OCI-LY3 (cell line): ENCODE measurements at regions not wholly inside any gene's neighbourhood (a gene's known extent, or its start where the extent isn't known, plus 50 kb on each side); places are given as distances from the start of the nearest gene placed in this dataset.

Experiments used
- H2AFZ ChIP-seq: fragments of 200-600, 300-600 bp; shearing (Covaris generic); 2 replicates; pipeline ENCODE4 v1.6.0; 2014; ENCODE audit warnings: antibody characterized with exemption, low read depth, low read length
- H3K27ac ChIP-seq: fragments of 200-600, 300-600 bp; sonication (generic); 2 replicates; pipeline ENCODE4 v1.5.1; 2014; ENCODE audit warnings: mild to moderate bottlenecking, low read length, moderate library complexity, mixed read lengths
- H3K27me3 ChIP-seq: fragments of 200-600, 300-600 bp; sonication (generic); 2 replicates; pipeline ENCODE4 v1.6.1; 2014; ENCODE audit warnings: low read depth, low read length, mixed read lengths
- H3K36me3 ChIP-seq: fragments of 200-600, 300-600 bp; sonication (generic); replicated peaks from 2 replicates; pipeline ENCODE3; 2014; ENCODE audit warnings: low read depth, low read length, mixed read lengths
- H3K4me1 ChIP-seq: fragments of 300-600, 200-600 bp; sonication (generic); 2 replicates; pipeline ENCODE4 v1.6.1; 2014; ENCODE audit warnings: low read length, mixed read lengths
- H3K4me2 ChIP-seq: fragments of 200-600, 300-600 bp; sonication (generic); 2 replicates; pipeline ENCODE4 v1.6.1; 2014; ENCODE audit warnings: low read length, mixed read lengths
- H3K4me3 ChIP-seq: fragments of 300-600, 200-600 bp; sonication (generic); 2 replicates; pipeline ENCODE4 v1.5.1; 2014; ENCODE audit warnings: antibody characterized with exemption, mild to moderate bottlenecking, low read length, moderate library complexity
- H3K79me2 ChIP-seq: fragments of 300-600, 200-600 bp; shearing (Covaris generic); 2 replicates; pipeline ENCODE4 v1.6.1; 2014; ENCODE audit warnings: mild to moderate bottlenecking, low read length, mixed read lengths
- H3K9ac ChIP-seq: fragments of 300-600, 200-600 bp; shearing (Covaris generic); 2 replicates; pipeline ENCODE4 v1.6.0; 2014; ENCODE audit warnings: mild to moderate bottlenecking, low read length, moderate library complexity
- H3K9me3 ChIP-seq: fragments of 200-600, 300-600 bp; shearing (Covaris generic); 2 replicates; pipeline ENCODE4 v1.6.1; 2014; ENCODE audit warnings: low read length, mixed read lengths; ENCODE audit not compliant: insufficient read depth
- H4K20me1 ChIP-seq: fragments of 200-600, 300-600 bp; sonication (generic); 2 replicates; pipeline ENCODE4 v1.6.1; 2016; ENCODE audit warnings: low read length, mixed read lengths; ENCODE audit not compliant: insufficient read depth
- EZH2phosphoT487 ChIP-seq: fragments of 200-600 bp; shearing (Covaris generic); IDR thresholded peaks from 2 replicates; pipeline ENCODE4 v1.6.1; 2018; ENCODE audit warnings: antibody characterized with exemption, mixed run types, low read depth
- TF ChIP-seq, protein P1 (sequence below): fragments of 200-600, 300-600 bp; sonication (generic); IDR thresholded peaks from 2 replicates; pipeline ENCODE4 v1.5.1; 2014; ENCODE audit warnings: antibody characterized with exemption, low read length, low read depth

- Histone ChIP-seq H3K4me2 (no peak overlapping the region), H3K9me3 (no peaks in the 10 kb centered on the region), H3K36me3 (no peaks in the 10 kb centered on the region), H3K9ac (no peak overlapping the region), H3K4me1 (peaks cover 32% of the 10 kb centered on the region), H4K20me1 (no peaks in the 10 kb centered on the region), H3K79me2 (no peaks in the 10 kb centered on the region), H3K27ac (no peak overlapping the region), H3K4me3 (no peak overlapping the region), H3K27me3 (peaks cover 2% of the 10 kb centered on the region; the same call in 1 of the 2 replicates), H2AFZ (no peak overlapping the region)
- TF ChIP-seq, protein P1, sequence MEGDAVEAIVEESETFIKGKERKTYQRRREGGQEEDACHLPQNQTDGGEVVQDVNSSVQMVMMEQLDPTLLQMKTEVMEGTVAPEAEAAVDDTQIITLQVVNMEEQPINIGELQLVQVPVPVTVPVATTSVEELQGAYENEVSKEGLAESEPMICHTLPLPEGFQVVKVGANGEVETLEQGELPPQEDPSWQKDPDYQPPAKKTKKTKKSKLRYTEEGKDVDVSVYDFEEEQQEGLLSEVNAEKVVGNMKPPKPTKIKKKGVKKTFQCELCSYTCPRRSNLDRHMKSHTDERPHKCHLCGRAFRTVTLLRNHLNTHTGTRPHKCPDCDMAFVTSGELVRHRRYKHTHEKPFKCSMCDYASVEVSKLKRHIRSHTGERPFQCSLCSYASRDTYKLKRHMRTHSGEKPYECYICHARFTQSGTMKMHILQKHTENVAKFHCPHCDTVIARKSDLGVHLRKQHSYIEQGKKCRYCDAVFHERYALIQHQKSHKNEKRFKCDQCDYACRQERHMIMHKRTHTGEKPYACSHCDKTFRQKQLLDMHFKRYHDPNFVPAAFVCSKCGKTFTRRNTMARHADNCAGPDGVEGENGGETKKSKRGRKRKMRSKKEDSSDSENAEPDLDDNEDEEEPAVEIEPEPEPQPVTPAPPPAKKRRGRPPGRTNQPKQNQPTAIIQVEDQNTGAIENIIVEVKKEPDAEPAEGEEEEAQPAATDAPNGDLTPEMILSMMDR = no peak
- no peak for TF ChIP-seq EZH2phosphoT487
Observed at GRCh38 chr18:45253973-45254708, 361.1 kb upstream of the SLC14A2 start.

- peaks cover 31% of the 10 kb centered on the region for H3K4me1 ChIP-seq
- no peaks in the 10 kb centered on the region for H3K36me3 ChIP-seq
- no peak overlapping the region for H3K9ac ChIP-seq
- no peaks in the 10 kb centered on the region for H4K20me1 ChIP-seq
- no peak overlapping the region for H3K27ac ChIP-seq
- peaks cover 6% of the 10 kb centered on the region; the same call in 1 of the 2 replicates for H3K27me3 ChIP-seq
- no peak for TF ChIP-seq EZH2phosphoT487
- TF ChIP-seq, protein P1 = no peak
- H3K9me3 ChIP-seq = no peaks in the 10 kb centered on the region
- no peak overlapping the region for H3K4me2 ChIP-seq
- H2AFZ ChIP-seq = no peak overlapping the region
- H3K79me2 ChIP-seq = no peaks in the 10 kb centered on the region
- no peak overlapping the region for H3K4me3 ChIP-seq
Observed at GRCh38 chr18:45254709-45255082, 360.6 kb upstream of the SLC14A2 start.

GRCh38 chr18:45255197-45255890 is 359.9 kb upstream of the SLC14A2 start:
- H3K79me2 ChIP-seq = no peaks in the 10 kb centered on the region
- TF ChIP-seq EZH2phosphoT487 = no peak
- TF ChIP-seq, protein P1 = no peak
- H3K27me3 ChIP-seq = peaks cover 6% of the 10 kb centered on the region; the same call in 1 of the 2 replicates
- no peak overlapping the region for H2AFZ ChIP-seq
- H4K20me1 ChIP-seq = no peaks in the 10 kb centered on the region
- no peak overlapping the region for H3K9ac ChIP-seq
- no peak overlapping the region for H3K4me3 ChIP-seq
- peaks cover 25% of the 10 kb centered on the region for H3K4me1 ChIP-seq
- H3K9me3 ChIP-seq = no peaks in the 10 kb centered on the region
- no peak overlapping the region for H3K27ac ChIP-seq
- H3K36me3 ChIP-seq = no peaks in the 10 kb centered on the region
- no peak overlapping the region for H3K4me2 ChIP-seq

- no peak overlapping the region for H3K4me2 ChIP-seq
- H3K27ac ChIP-seq = no peak overlapping the region
- no peaks in the 10 kb centered on the region for H3K36me3 ChIP-seq
- no peaks in the 10 kb centered on the region for H3K4me1 ChIP-seq
- no peaks in the 10 kb centered on the region for H3K79me2 ChIP-seq
- H3K9ac ChIP-seq = no peak overlapping the region
- no peak overlapping the region for H2AFZ ChIP-seq
- peaks cover 4% of the 10 kb centered on the region; the same call in 1 of the 2 replicates for H3K27me3 ChIP-seq
- TF ChIP-seq, protein P1 = no peak
- no peak for TF ChIP-seq EZH2phosphoT487
- no peak overlapping the region for H3K4me3 ChIP-seq
- no peaks in the 10 kb centered on the region for H4K20me1 ChIP-seq
- no peaks in the 10 kb centered on the region for H3K9me3 ChIP-seq
Observed at GRCh38 chr18:45260125-45260524, 355.2 kb upstream of the SLC14A2 start.
